ENCODE measurements at regions not wholly inside any gene's neighbourhood (a gene's known extent, or its start where the extent isn't known, plus 50 kb on each side); places are given as distances from the start of the nearest gene placed in this dataset.
"Not testable (repeated sequence)": the region's sequence is repeated elsewhere in the genome, so short reads cannot be mapped to it uniquely, and the experiment has no call there.

DNA sequence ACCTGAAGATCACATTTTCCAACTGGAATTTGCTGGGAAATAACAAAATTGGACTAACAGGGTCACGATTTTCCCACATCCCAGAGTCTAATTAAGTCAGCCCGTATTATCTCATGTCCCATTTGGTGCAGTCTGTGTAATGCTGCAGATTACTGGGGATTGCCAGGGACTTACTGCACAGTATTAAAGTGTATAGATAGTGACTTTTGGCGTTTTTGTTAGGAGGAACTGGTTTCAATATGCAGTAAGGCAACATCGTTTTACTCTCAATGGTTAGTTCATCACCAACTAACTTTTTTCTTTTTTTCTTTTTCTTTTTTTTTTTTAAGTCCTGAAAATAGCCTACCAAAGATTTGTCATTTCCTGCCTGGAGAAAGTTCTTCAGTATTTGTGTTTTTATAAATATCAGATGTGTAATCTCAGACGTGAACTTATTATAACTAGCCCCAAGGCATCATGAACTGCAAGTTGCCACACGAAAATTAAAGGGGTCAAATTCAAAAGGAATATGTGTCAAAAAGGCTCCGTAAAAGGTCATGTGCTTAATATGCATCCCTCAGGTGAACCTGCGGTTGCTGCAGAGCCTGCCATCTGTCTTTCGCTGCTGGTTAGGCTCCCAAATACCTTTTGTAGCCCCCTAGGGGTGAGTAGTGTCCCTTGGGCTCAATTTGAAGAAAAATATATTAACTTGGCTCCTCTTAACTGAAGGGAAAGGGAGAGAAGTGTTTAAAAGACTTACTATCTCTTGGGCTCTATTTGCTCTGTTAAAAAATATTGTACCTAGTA lies 176.7 kb upstream of the ADAMTSL1 start:
- TF ChIP-seq, protein P1, sequence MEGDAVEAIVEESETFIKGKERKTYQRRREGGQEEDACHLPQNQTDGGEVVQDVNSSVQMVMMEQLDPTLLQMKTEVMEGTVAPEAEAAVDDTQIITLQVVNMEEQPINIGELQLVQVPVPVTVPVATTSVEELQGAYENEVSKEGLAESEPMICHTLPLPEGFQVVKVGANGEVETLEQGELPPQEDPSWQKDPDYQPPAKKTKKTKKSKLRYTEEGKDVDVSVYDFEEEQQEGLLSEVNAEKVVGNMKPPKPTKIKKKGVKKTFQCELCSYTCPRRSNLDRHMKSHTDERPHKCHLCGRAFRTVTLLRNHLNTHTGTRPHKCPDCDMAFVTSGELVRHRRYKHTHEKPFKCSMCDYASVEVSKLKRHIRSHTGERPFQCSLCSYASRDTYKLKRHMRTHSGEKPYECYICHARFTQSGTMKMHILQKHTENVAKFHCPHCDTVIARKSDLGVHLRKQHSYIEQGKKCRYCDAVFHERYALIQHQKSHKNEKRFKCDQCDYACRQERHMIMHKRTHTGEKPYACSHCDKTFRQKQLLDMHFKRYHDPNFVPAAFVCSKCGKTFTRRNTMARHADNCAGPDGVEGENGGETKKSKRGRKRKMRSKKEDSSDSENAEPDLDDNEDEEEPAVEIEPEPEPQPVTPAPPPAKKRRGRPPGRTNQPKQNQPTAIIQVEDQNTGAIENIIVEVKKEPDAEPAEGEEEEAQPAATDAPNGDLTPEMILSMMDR (IDR thresholded peaks at IDR 0.05) = no peak
- no peak overlapping the region for H3K27ac ChIP-seq
- DNase-seq (no peak), ATAC-seq (no peak)
- intact Hi-C loops (cut with DNase I) = no loop called here
- H3K27me3 ChIP-seq = no peaks in the 10 kb centered on the region
- H3K4me3 ChIP-seq = no peak overlapping the region
- no peaks in the 10 kb centered on the region for H3K4me1 ChIP-seq
- H3K36me3 ChIP-seq = no peaks in the 10 kb centered on the region
- no peaks in the 10 kb centered on the region for H3K9me3 ChIP-seq

DNA sequence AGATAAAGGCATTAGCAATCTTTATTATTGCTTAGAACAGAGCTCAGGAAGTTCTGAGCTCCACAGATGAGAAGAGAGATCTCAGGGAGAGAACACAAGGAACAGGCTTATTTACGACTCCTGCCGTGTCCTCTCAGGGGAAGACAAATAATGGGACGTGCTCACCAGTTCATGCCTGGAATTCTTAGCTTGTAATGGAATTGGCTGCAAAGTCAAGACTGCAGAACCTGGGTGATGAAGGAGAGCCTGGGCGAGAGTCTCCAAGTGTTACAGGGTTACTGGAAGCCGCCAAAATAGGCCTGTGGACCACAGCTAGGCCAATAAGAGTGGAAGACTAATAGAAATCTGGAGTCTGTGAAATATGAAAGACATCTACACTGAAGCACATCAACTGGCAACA lies 174.5 kb upstream of the ADAMTSL1 start:
- Histone ChIP-seq H3K36me3 (no peaks in the 10 kb centered on the region), H3K27ac (no peak overlapping the region), H3K27me3 (no peaks in the 10 kb centered on the region), H3K4me1 (no peaks in the 10 kb centered on the region), H3K4me3 (no peak overlapping the region), H3K9me3 (no peaks in the 10 kb centered on the region)
- intact Hi-C loops (cut with DNase I) = no loop called here
- ATAC-seq (no peak), DNase-seq (no peak)
- TF ChIP-seq, protein P1 (IDR thresholded peaks at IDR 0.05) = no peak

DNA sequence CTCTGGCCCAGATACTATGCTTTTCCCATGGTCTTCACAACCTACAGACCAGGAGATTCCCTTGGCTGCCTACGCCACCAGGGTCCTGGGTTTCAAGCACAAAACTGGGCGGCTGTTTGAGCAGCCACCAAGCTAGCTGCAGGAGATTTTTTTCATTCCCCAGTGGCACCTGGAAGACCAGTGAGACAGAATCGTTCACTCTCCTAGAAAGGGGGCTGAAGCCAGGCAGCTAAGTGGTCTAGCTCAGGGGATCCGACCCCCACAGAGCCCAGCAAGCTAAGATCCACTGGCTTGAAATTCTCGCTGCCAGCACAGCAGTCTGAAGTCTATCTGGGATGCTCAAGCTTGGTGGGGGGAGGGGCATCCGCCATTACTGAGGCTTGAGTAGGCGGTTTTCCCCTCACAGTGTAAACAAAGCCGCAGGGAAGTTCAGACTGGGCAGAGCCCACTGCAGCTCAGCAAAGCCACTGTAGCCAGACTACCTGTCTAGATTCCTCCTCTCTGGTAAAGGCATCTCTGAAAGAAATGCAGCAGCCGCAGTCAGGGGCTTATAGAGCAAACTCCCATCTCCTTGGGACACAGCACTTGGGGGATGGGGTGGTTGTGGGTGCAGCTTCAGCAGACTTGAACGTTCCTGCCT lies 168.7 kb upstream of the ADAMTSL1 start:
- H3K27ac ChIP-seq; H3K9me3 ChIP-seq; ATAC-seq; H3K36me3 ChIP-seq; DNase-seq; H3K4me1 ChIP-seq; intact Hi-C loops (cut with DNase I); H3K4me3 ChIP-seq; H3K27me3 ChIP-seq: not testable (repeated sequence)

DNA sequence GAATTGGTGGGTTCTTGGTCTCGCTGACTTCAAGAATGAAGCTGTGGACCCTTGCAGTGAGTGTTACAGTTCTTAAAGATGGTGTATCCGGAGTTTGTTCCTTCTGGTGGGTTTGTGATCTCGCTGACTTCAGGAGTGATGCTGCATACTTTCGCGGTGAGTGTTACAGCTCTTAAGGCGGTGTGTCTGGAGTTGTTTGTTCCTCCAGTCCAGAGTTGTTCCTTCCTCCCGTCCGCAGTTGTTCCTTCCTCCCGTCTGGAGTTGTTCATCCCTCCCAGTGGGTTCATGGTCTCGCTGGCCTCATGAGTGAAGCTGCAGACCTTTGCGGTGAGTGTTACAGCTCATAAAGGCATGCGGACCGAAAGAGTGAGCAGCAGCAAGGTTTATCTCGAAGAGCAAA lies 159.6 kb upstream of the ADAMTSL1 start:
- Histone ChIP-seq H3K36me3 (no peaks in the 10 kb centered on the region), H3K27ac (no peak overlapping the region), H3K9me3 (no peaks in the 10 kb centered on the region), H3K4me1 (no peaks in the 10 kb centered on the region), H3K4me3 (no peak overlapping the region), H3K27me3 (no peaks in the 10 kb centered on the region)
- intact Hi-C loops (cut with DNase I) = no loop called here
- no peak for DNase-seq
- TF ChIP-seq, protein P1 (IDR thresholded peaks at IDR 0.05) = no peak
- ATAC-seq = no peak

DNA sequence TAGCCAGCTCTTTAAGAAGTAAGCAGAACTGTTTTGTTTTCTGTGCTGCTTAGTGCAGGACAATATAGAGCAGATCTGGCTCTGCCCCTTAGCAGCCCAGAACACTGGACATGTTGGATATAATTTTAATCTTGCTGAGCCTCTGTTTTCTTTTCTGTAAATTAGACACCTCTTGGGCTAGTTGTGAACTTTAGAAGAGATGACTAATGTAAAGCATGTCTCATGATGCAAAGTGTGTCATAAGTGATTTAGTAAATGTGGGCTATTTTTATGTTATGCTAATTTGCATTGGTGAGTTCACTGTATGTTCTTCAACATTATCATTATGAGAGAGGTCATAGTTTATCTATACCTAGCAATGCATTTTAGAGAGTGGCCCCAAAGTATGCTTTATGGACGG lies 156.1 kb upstream of the ADAMTSL1 start:
- TF ChIP-seq, protein P1 (IDR thresholded peaks at IDR 0.05) = no peak
- Histone ChIP-seq H3K27me3 (no peaks in the 10 kb centered on the region), H3K36me3 (no peaks in the 10 kb centered on the region), H3K4me3 (no peak overlapping the region), H3K4me1 (no peaks in the 10 kb centered on the region), H3K9me3 (no peaks in the 10 kb centered on the region), H3K27ac (no peak overlapping the region)
- ATAC-seq (no peak), DNase-seq (no peak)
- intact Hi-C loops (cut with DNase I) = no loop called here

DNA sequence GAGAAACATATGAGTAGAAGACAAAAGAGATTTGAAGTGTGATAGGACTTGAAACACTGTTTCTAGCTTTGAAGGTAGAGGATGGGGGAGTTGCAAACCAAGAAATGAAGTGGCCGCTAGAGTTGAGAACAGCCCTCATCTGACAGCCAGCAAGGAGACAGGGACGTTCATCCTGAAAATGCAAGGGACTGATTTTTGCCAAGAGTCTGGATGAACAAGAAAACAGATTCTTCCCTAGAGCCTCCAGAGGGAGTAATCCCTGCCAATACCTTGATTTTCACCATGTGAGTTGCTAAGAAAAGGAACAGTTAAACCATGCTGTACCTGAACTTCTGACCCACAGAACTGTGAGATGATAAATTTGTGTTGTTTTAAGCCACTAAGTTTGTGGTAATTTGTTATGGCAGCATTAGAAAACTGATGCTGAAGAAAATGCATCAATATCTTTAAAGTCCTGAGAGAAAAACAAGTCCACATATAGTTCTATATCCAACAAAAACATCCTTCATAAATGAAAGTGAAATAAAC lies 154.0 kb upstream of the ADAMTSL1 start:
- ATAC-seq = no peak
- TF ChIP-seq, protein P1 (IDR thresholded peaks at IDR 0.05) = no peak
- intact Hi-C loops (cut with DNase I) = no loop called here

More for the DNA sequence above, 154.0 kb upstream of the ADAMTSL1 start:
- H3K27me3 ChIP-seq = no peaks in the 10 kb centered on the region
- no peaks in the 10 kb centered on the region for H3K4me1 ChIP-seq
- no peaks in the 10 kb centered on the region for H3K9me3 ChIP-seq
- no peak for DNase-seq
- no peak overlapping the region for H3K27ac ChIP-seq
- no peaks in the 10 kb centered on the region for H3K36me3 ChIP-seq
- H3K4me3 ChIP-seq = no peak overlapping the region
